H1 (cell line): ENCODE measurements at regions not wholly inside any gene's neighbourhood (a gene's known extent, or its start where the extent isn't known, plus 50 kb on each side); places are given as distances from the start of the nearest gene placed in this dataset.

Experiments
- CTCF ChIA-PET: fragments of 300-600 bp; sonication (Branson Sonifier 250); formaldehyde crosslinking; loops from one replicate; lab custom pipeline; 2021; ENCODE audit not compliant: partially characterized antibody; lab: Charles Lee
- POLR2A ChIA-PET: fragments of 300-600 bp; sonication (Branson Sonifier 250); formaldehyde crosslinking; loops from one replicate; lab custom pipeline; 2021; ENCODE audit warnings: inconsistent platforms; ENCODE audit not compliant: partially characterized antibody; lab: Charles Lee
- DNase-seq, 2 experiments: peaks; one replicate each; pipeline versions ENCODE4 v3.0.0 to v3.0.0-alpha.2; 2010 to 2022; ENCODE audit warnings: low spot score in 2 of 2, low read depth in 1 of 2, mixed read lengths in 1 of 2
- FAIRE-seq: peaks from 2 replicates; lab custom pipeline; 2011; peaks lifted over from hg19 to GRCh38; lab: Jason Lieb, UNC
- H2AFZ ChIP-seq: 2 replicates; pipeline ENCODE4 v1.8.1; 2012; ENCODE audit warnings: low read length, inconsistent platforms
- H2AK5ac ChIP-seq: 2 replicates; pipeline ENCODE4 v1.6.1; 2013; ENCODE audit warnings: low read depth, low read length
- H2BK120ac ChIP-seq: replicated peaks from 2 replicates; pipeline ENCODE3; 2013; ENCODE audit warnings: low read depth, low read length, inconsistent platforms
- H2BK12ac ChIP-seq: 2 replicates; pipeline ENCODE4 v1.6.1; 2013; ENCODE audit warnings: low read depth, low read length
- H2BK15ac ChIP-seq: 2 replicates; pipeline ENCODE4 v1.6.1; 2013; ENCODE audit warnings: low read length
- H2BK20ac ChIP-seq: 2 replicates; pipeline ENCODE4 v1.6.1; 2013; ENCODE audit warnings: low read length
- H2BK5ac ChIP-seq: 2 replicates; pipeline ENCODE4 v1.6.1; 2013; ENCODE audit warnings: low read depth, low read length
- H3K14ac ChIP-seq: 2 replicates; pipeline ENCODE4 v1.6.1; 2013; ENCODE audit warnings: inconsistent platforms; ENCODE audit not compliant: insufficient read length
- H3K18ac ChIP-seq: 2 replicates; pipeline ENCODE4 v1.6.1; 2013; ENCODE audit warnings: low read length; ENCODE audit errors: extremely low read depth
- H3K23ac ChIP-seq: 2 replicates; pipeline ENCODE4 v1.6.1; 2013; ENCODE audit warnings: inconsistent platforms; ENCODE audit not compliant: insufficient read length
- H3K23me2 ChIP-seq: 2 replicates; pipeline ENCODE4 v1.6.1; 2013; ENCODE audit warnings: low read depth, low read length
- H3K27ac ChIP-seq: 2 replicates; pipeline ENCODE4 v1.6.1; 2011; ENCODE audit warnings: low read depth, low read length, inconsistent platforms
- H3K27me3 ChIP-seq, 4 experiments: replicated peaks in 1 of 4; 1 replicate in 1 of 4; 2 replicates in 3 of 4; pipeline versions ENCODE4 v1.6.1 to v1.8.1; 2011 to 2013; ENCODE audit warnings: low read length in 3 of 4, mild to moderate bottlenecking in 3 of 4, inconsistent platforms in 2 of 4, mixed read lengths in 2 of 4, moderate library complexity in 1 of 4; ENCODE audit not compliant: control insufficient read depth in 3 of 4, insufficient read depth in 3 of 4; ENCODE audit errors: extremely low read depth in 1 of 4
- H3K36me3 ChIP-seq, 4 experiments: 2 replicates each; pipeline versions ENCODE4 v1.6.1 to v1.8.1; 2011 to 2013; ENCODE audit warnings: mild to moderate bottlenecking in 4 of 4, low read length in 3 of 4, moderate library complexity in 2 of 4, control low read depth in 1 of 4, inconsistent platforms in 1 of 4; ENCODE audit not compliant: insufficient read depth in 4 of 4, control insufficient read depth in 2 of 4
- H3K4ac ChIP-seq: replicated peaks from 2 replicates; pipeline ENCODE3; 2013; ENCODE audit warnings: low read length, low read depth, mixed read lengths, inconsistent platforms; ENCODE audit not compliant: insufficient read length
- H3K4me1 ChIP-seq, 4 experiments: replicated peaks in 1 of 4; 1 replicate in 1 of 4; 2 replicates in 3 of 4; pipeline versions ENCODE4 v1.6.1 to v1.8.1; 2011 to 2013; ENCODE audit warnings: low read length in 3 of 4, inconsistent platforms in 2 of 4, mixed read lengths in 1 of 4; ENCODE audit not compliant: insufficient read depth in 4 of 4, control insufficient read depth in 3 of 4
- H3K4me2 ChIP-seq, 2 experiments: 2 replicates each; pipeline versions ENCODE4 v1.6.1 to v1.8.1; 2011 to 2013; ENCODE audit warnings: low read depth in 2 of 2, low read length in 2 of 2, control low read depth in 1 of 2, inconsistent platforms in 1 of 2, mild to moderate bottlenecking in 1 of 2; ENCODE audit not compliant: insufficient read depth in 1 of 2
- H3K4me3 ChIP-seq, 4 experiments: fragments of 200-600, 300-600 bp in 1 of 4; sonication (generic), shearing (Covaris generic), sonication (Bioruptor Twin) in 1 of 4; 2 replicates each; pipeline versions ENCODE4 v1.5.1 to v1.8.1; 2011 to 2016; ENCODE audit warnings: low read length in 4 of 4, low read depth in 3 of 4, control low read depth in 2 of 4, inconsistent platforms in 2 of 4, mild to moderate bottlenecking in 2 of 4, mixed read lengths in 1 of 4, moderate library complexity in 1 of 4; ENCODE audit not compliant: insufficient read depth in 2 of 4; ENCODE audit errors: extremely low read depth in 1 of 4
- H3K56ac ChIP-seq: replicated peaks from 2 replicates; pipeline ENCODE3; 2013; ENCODE audit warnings: low read depth, mild to moderate bottlenecking, mixed read lengths, low read length, inconsistent platforms; ENCODE audit not compliant: insufficient read length
- H3K79me1 ChIP-seq: 2 replicates; pipeline ENCODE4 v1.6.1; 2013; ENCODE audit warnings: low read depth, low read length, control low read depth
- H3K79me2 ChIP-seq, 2 experiments: 2 replicates each; pipeline versions ENCODE4 v1.6.1 to v1.8.1; 2012 to 2013; ENCODE audit warnings: low read length in 2 of 2, mild to moderate bottlenecking in 2 of 2, inconsistent platforms in 1 of 2; ENCODE audit not compliant: insufficient read depth in 2 of 2, control insufficient read depth in 1 of 2
- H3K9ac ChIP-seq, 4 experiments: replicated peaks in 1 of 4; 1 replicate in 1 of 4; 2 replicates in 3 of 4; pipeline versions ENCODE4 v1.6.1 to v1.8.1; 2011 to 2013; ENCODE audit warnings: low read depth in 3 of 4, low read length in 3 of 4, control low read depth in 2 of 4, mild to moderate bottlenecking in 2 of 4, moderate library complexity in 2 of 4, inconsistent platforms in 1 of 4; ENCODE audit errors: extremely low read depth in 1 of 4
- H3K9me3 ChIP-seq, 2 experiments: 2 replicates each; pipeline versions ENCODE4 v1.6.1 to v1.8.1; 2012 to 2013; ENCODE audit warnings: mild to moderate bottlenecking in 2 of 2, moderate library complexity in 2 of 2, control low read depth in 1 of 2, inconsistent platforms in 1 of 2, low read depth in 1 of 2, low read length in 1 of 2, mixed read lengths in 1 of 2; ENCODE audit not compliant: insufficient read depth in 2 of 2
- H4K20me1 ChIP-seq, 2 experiments: replicated peaks in 1 of 2; 2 replicates each; pipeline versions ENCODE3 to v1.8.1; 2011 to 2013; ENCODE audit warnings: inconsistent platforms in 2 of 2, low read length in 2 of 2, mild to moderate bottlenecking in 1 of 2; ENCODE audit not compliant: insufficient read depth in 2 of 2, control insufficient read depth in 1 of 2
- H4K5ac ChIP-seq: 2 replicates; pipeline ENCODE4 v1.6.1; 2013; ENCODE audit warnings: low read length, low read depth, mixed read lengths, inconsistent platforms; ENCODE audit not compliant: insufficient read length
- H4K8ac ChIP-seq: 2 replicates; pipeline ENCODE4 v1.8.0; 2013; ENCODE audit warnings: mild to moderate bottlenecking, moderate library complexity, low read length, inconsistent platforms; ENCODE audit not compliant: insufficient read depth; ENCODE audit errors: extremely low read depth
- H4K91ac ChIP-seq: replicated peaks from 2 replicates; pipeline ENCODE3; 2013; ENCODE audit warnings: low read length, mixed read lengths, inconsistent platforms; ENCODE audit not compliant: insufficient read length
- BACH1 ChIP-seq: IDR thresholded peaks from 2 replicates; pipeline ENCODE4 v1.6.1; 2012; ENCODE audit warnings: low read length, improper control_type of control experiment
- CBX8 ChIP-seq: fragments of 300-800, 300-1000 bp; sonication (generic); IDR thresholded peaks from 2 replicates; pipeline ENCODE4 v1.7.1; 2016; ENCODE audit warnings: low read depth, low read length, borderline replicate concordance
- EZH2 ChIP-seq: fragments of 200-600 bp; sonication (generic); IDR thresholded peaks from 2 replicates; pipeline ENCODE4 v1.7.1; 2012; ENCODE audit warnings: low read depth, mild to moderate bottlenecking, moderate library complexity, low read length, inconsistent platforms; ENCODE audit not compliant: severe bottlenecking
- RNF2 ChIP-seq: fragments of 200-900, 300-1000 bp; sonication (generic); IDR thresholded peaks from 2 replicates; pipeline ENCODE4 v1.7.1; 2016; ENCODE audit warnings: borderline replicate concordance, low read depth, mild to moderate bottlenecking, antibody characterized with exemption, low read length; ENCODE audit not compliant: poor library complexity, severe bottlenecking; ENCODE audit errors: missing control alignments
- RXRA ChIP-seq: IDR thresholded peaks from 2 replicates; pipeline ENCODE4 v1.6.1; 2011; ENCODE audit warnings: low read depth, mild to moderate bottlenecking, low read length, moderate library complexity; ENCODE audit not compliant: insufficient read depth
- SIN3A ChIP-seq, 2 experiments: IDR thresholded peaks in 1 of 2; conservative IDR thresholded peaks in 1 of 2; 2 replicates each; pipeline ENCODE4 v1.6.1; 2011 to 2012; ENCODE audit warnings: low read length in 2 of 2, improper control_type of control experiment in 1 of 2, low read depth in 1 of 2, mild to moderate bottlenecking in 1 of 2
- TEAD4 ChIP-seq: IDR thresholded peaks from 2 replicates; pipeline ENCODE4 v1.6.1; 2012; ENCODE audit warnings: low read depth, low read length, inconsistent platforms, mixed read lengths
- WGBS, 2 experiments: shearing (Covaris generic) in 1 of 2; methylation state at CpG; one replicate each; pipeline versions ENCODE4 v1.1.6 to v1.1.7; 2013 to 2015; ENCODE audit warnings: low lambda C conversion rate in 2 of 2, mixed read lengths in 2 of 2, inconsistent platforms in 1 of 2, low coverage in 1 of 2, missing lambda C conversion rate in 1 of 2; ENCODE audit not compliant: insufficient replicate concordance in 2 of 2, insufficient coverage in 1 of 2, insufficient read length in 1 of 2; ENCODE audit errors: extremely low coverage in 1 of 2, missing lambda C conversion rate in 1 of 2; 5-methylcytosine and 5-hydroxymethylcytosine counted together
- TF ChIP-seq, protein P1 (sequence below): IDR thresholded peaks from 2 replicates; pipeline ENCODE4 v1.6.1; 2011; ENCODE audit warnings: low read depth, mild to moderate bottlenecking, low read length; ENCODE audit not compliant: insufficient read depth

DNA sequence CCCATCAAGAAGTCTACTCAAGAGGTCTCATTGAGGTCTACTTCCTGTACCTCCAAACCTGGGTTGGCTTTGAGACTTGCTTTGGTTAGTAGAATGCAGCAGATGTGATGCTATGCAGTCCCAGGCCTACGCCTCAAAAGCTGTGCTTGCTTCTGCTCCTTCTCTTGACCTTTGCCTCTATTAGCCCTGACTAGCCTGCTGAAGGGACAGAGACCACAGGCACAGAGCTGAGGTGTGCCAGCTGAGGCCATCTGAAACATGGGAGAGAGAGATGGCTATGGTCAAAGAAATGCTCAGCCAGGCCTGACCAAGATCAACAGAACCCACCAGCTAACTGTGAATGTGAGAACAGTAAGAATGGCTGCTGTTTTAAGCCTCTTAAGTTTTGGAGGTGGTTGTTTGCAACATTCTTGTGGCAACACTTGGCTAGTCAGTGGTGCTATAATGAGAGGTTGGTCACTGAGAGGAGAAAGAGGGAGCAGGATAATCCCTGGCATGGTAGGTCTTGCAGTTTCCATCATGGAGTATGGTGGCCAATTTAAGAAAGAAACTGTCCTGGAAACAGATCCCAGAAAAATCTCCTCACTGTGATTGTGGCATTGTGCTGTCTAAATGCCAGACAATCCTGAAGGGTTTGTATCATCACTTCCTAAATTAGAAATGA is 176.1 kb upstream of the PHYHIPL start:
- Histone ChIP-seq H2BK12ac (no peak overlapping the region), H3K23ac (no peak overlapping the region), H2BK5ac (no peak overlapping the region), H2AK5ac (no peak overlapping the region), H3K36me3 (no peaks in the 10 kb centered on the region; a peak in 1 of 8 replicates), H4K5ac (no peak overlapping the region), H3K4me1 (no peaks in the 10 kb centered on the region), H3K79me2 (no peaks in the 10 kb centered on the region), H4K20me1 (no peaks in the 10 kb centered on the region), H3K56ac (no peak overlapping the region), H4K91ac (no peak overlapping the region), H3K23me2 (no peaks in the 10 kb centered on the region), H3K27me3 (peaks cover 0 to 1% (median 0%) of the 10 kb centered on the region in 4 experiments; a peak in 2 of 7 replicates), H3K27ac (no peak overlapping the region), H3K4ac (no peak overlapping the region), H4K8ac (no peak overlapping the region), H2BK120ac (no peak overlapping the region), H3K9me3 (no peaks in the 10 kb centered on the region), H3K18ac (no peak overlapping the region), H2AFZ (no peak overlapping the region), H3K4me2 (no peak overlapping the region), H2BK15ac (no peak overlapping the region), H3K4me3 (no peak overlapping the region), H2BK20ac (no peak overlapping the region), H3K79me1 (no peaks in the 10 kb centered on the region), H3K9ac (no peak overlapping the region), H3K14ac (no peak overlapping the region)
- POLR2A ChIA-PET, result no interaction called here
- WGBS, 2 experiments, result 91% methylated on average over 1 of the region's 1 CpG; no CpG with 5 or more reads in 1 of the 2 experiments
- FAIRE-seq, result no peak
- DNase-seq, result no peak
- CTCF ChIA-PET, result interaction anchor here (0.8 to 1.1 kb wide), 3 partner anchors 12 to 37 kb away, joined by 3 to 4 read pairs (median 4); no protein-coding TSS in a partner anchor
- TF ChIP-seq, protein P1, sequence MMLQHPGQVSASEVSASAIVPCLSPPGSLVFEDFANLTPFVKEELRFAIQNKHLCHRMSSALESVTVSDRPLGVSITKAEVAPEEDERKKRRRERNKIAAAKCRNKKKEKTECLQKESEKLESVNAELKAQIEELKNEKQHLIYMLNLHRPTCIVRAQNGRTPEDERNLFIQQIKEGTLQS, result no peak
- TF ChIP-seq BACH1, result no peak
- no peak for TF ChIP-seq CBX8
- no peak for TF ChIP-seq RNF2
- no peak for TF ChIP-seq EZH2
- no peak for TF ChIP-seq RXRA
- no peak for TF ChIP-seq TEAD4
- TF ChIP-seq SIN3A (conservative IDR thresholded peaks at IDR 0.05 in 1 of 2, IDR thresholded peaks at IDR 0.05 in 1 of 2; ENCODE audit: low read depth in 1 of 2, low read length in 2 of 2), result no peak
